Loucy (cell line): ENCODE measurements at regions not wholly inside any gene's neighbourhood (a gene's known extent, or its start where the extent isn't known, plus 50 kb on each side); places are given as distances from the start of the nearest gene placed in this dataset.

Experiments used
- CTCF ChIP-seq: fragments of 200-600 bp; sonication (generic); conservative IDR thresholded peaks from 2 replicates; pipeline ENCODE4 v1.5.1; 2014; ENCODE audit warnings: mild to moderate bottlenecking, antibody characterized with exemption, low read length
- EZH2phosphoT487 ChIP-seq: fragments of 200-600 bp; IDR thresholded peaks from 2 replicates; pipeline ENCODE4 v1.6.1; 2018; ENCODE audit warnings: antibody characterized with exemption, mild to moderate bottlenecking, moderate library complexity, borderline replicate concordance

- TF ChIP-seq CTCF = no peak
- TF ChIP-seq EZH2phosphoT487 = no peak
These were observed 402.0 kb downstream of the HNRNPD start for GRCh38 chr4:81971637-81972381.
